HCT116 (cell line): ENCODE measurements at regions not wholly inside any gene's neighbourhood (a gene's known extent, or its start where the extent isn't known, plus 50 kb on each side); places are given as distances from the start of the nearest gene placed in this dataset.

Source experiments
- ATAC-seq: fragments of 200-7000 bp; cut with Tn5 transposase; 2 replicates; pipeline ENCODE4 v1.9.1; 2020; ENCODE audit warnings: mild to moderate bottlenecking, moderate library complexity
- BruUV-seq: library from RNA; stranded (reverse); fragments of 400-500 nt; replicated peaks from 2 replicates; lab custom pipeline; 2021; lab: Mats Ljungman, UMichigan
- CTCF ChIA-PET: fragments of 300-600 bp; sonication (Branson Sonifier 250); formaldehyde crosslinking; loops from one replicate; lab custom pipeline; 2021; ENCODE audit warnings: antibody characterized with exemption; lab: Charles Lee
- POLR2A ChIA-PET: fragments of 300-600, 350-600 bp; sonication (Branson Sonifier 250); formaldehyde crosslinking; loops from one replicate; lab custom pipeline; 2021; ENCODE audit warnings: antibody characterized with exemption; lab: Charles Lee
- RAD21 ChIA-PET, 2 experiments: fragments of 300-600 bp; sonication (Branson Sonifier 250); formaldehyde crosslinking; loops; one replicate each; lab custom pipeline; 2023; ENCODE audit warnings: low total read pairs in 2 of 2; ENCODE audit not compliant: uncharacterized antibody in 2 of 2, unreplicated experiment in 2 of 2, low non-redundant PET in 1 of 2; lab: Charles Lee
- DNase-seq: peaks from one replicate; pipeline ENCODE4 v3.0.0-alpha.2; 2010; ENCODE audit warnings: low read depth, low spot score
- H2AFZ ChIP-seq: fragments of 200-600 bp; shearing (Covaris generic), sonication (generic); 2 replicates; pipeline ENCODE4 v1.6.1; 2017; ENCODE audit warnings: low read depth, mixed run types, mixed read lengths, antibody characterized with exemption, low read length; ENCODE audit not compliant: poor library complexity, severe bottlenecking
- H3K27ac ChIP-seq: 2 replicates; pipeline ENCODE4 v1.5.1; 2012; ENCODE audit warnings: low read depth, low read length
- H3K27me3 ChIP-seq: fragments of 200-600 bp; sonication (generic); 2 replicates; pipeline ENCODE4 v1.6.1; 2016; ENCODE audit warnings: mixed run types, low read length, mixed read lengths; ENCODE audit not compliant: insufficient read depth
- H3K36me3 ChIP-seq, 2 experiments: fragments of 200-500 bp in 1 of 2; fragments of 200-600 bp in 1 of 2; sonication (Bioruptor generic) in 1 of 2; sonication (generic) in 1 of 2; 2 replicates each; pipeline versions ENCODE4 v1.5.1 to v1.6.1; 2014 to 2016; ENCODE audit warnings: low read length in 2 of 2, inconsistent platforms in 1 of 2, mixed read lengths in 1 of 2, mixed run types in 1 of 2; ENCODE audit not compliant: insufficient read depth in 2 of 2, control insufficient read depth in 1 of 2
- H3K4me1 ChIP-seq, 2 experiments: fragments of 200-600 bp in 1 of 2; sonication (generic) in 1 of 2; 2 replicates each; pipeline versions ENCODE4 v1.5.1 to v1.6.1; 2012 to 2017; ENCODE audit warnings: low read length in 2 of 2, inconsistent platforms in 1 of 2, mild to moderate bottlenecking in 1 of 2, mixed read lengths in 1 of 2, mixed run types in 1 of 2, moderate library complexity in 1 of 2; ENCODE audit not compliant: insufficient read depth in 2 of 2, control insufficient read depth in 1 of 2
- H3K4me2 ChIP-seq: fragments of 200-600 bp; sonication (generic); 2 replicates; pipeline ENCODE4 v1.6.1; 2017; ENCODE audit warnings: mixed run types, low read length, mixed read lengths
- H3K4me3 ChIP-seq, 2 experiments: fragments of 200-600 bp in 1 of 2; sonication (generic) in 1 of 2; replicated peaks in 1 of 2; 2 replicates each; pipeline ENCODE4 v1.5.1; 2011 to 2016; ENCODE audit warnings: low read length in 2 of 2, control low read depth in 1 of 2, low read depth in 1 of 2, mild to moderate bottlenecking in 1 of 2, mixed read lengths in 1 of 2, mixed run types in 1 of 2
- H3K79me2 ChIP-seq: fragments of 200-600 bp; sonication (generic); 2 replicates; pipeline ENCODE4 v1.6.1; 2017; ENCODE audit warnings: mild to moderate bottlenecking, mixed run types, low read length, moderate library complexity, mixed read lengths; ENCODE audit not compliant: insufficient read depth
- H3K9ac ChIP-seq: fragments of 200-600 bp; sonication (generic); 2 replicates; pipeline ENCODE4 v1.6.1; 2016; ENCODE audit warnings: low read length, mixed read lengths
- H3K9me2 ChIP-seq: fragments of 200-600 bp; sonication (generic), shearing (Covaris generic); 2 replicates; pipeline ENCODE4 v1.6.1; 2017; ENCODE audit warnings: mixed run types, mild to moderate bottlenecking, moderate library complexity; ENCODE audit not compliant: insufficient read depth
- H3K9me3 ChIP-seq, 2 experiments: fragments of 200-500 bp in 1 of 2; fragments of 200-600 bp in 1 of 2; sonication (Bioruptor generic) in 1 of 2; sonication (generic) in 1 of 2; 2 replicates each; pipeline ENCODE4 v1.6.1; 2014 to 2017; ENCODE audit warnings: low read length in 2 of 2, mixed read lengths in 2 of 2, inconsistent platforms in 1 of 2, low read depth in 1 of 2, mild to moderate bottlenecking in 1 of 2, mixed run types in 1 of 2, moderate library complexity in 1 of 2; ENCODE audit not compliant: control insufficient read depth in 1 of 2, insufficient read depth in 1 of 2
- H4K20me1 ChIP-seq: fragments of 200-600 bp; sonication (generic), shearing (Covaris generic); 2 replicates; pipeline ENCODE4 v1.6.1; 2017; ENCODE audit warnings: mixed run types, mild to moderate bottlenecking, moderate library complexity; ENCODE audit not compliant: insufficient read depth
- CBX3 ChIP-seq: IDR thresholded peaks from 2 replicates; pipeline ENCODE4 v1.6.1; 2012; ENCODE audit warnings: low read depth
- CEBPB ChIP-seq: IDR thresholded peaks from 2 replicates; pipeline ENCODE4 v1.6.1; 2012; ENCODE audit warnings: low read depth
- POLR2A ChIP-seq: IDR thresholded peaks from 2 replicates; pipeline ENCODE4 v1.7.0; 2011; ENCODE audit warnings: borderline replicate concordance; ENCODE audit not compliant: insufficient read depth, insufficient read length; ENCODE audit errors: extremely low read depth
- RAD21 ChIP-seq: IDR thresholded peaks from 2 replicates; pipeline ENCODE4 v1.6.1; 2012; ENCODE audit warnings: low read depth, mild to moderate bottlenecking
- SP1 ChIP-seq: IDR thresholded peaks from 2 replicates; pipeline ENCODE4 v1.6.1; 2012; ENCODE audit warnings: low read depth
- TCF7L2 ChIP-seq: IDR thresholded peaks from 2 replicates; pipeline ENCODE4 v1.7.0; 2011; ENCODE audit warnings: borderline replicate concordance, inconsistent platforms; ENCODE audit not compliant: insufficient read depth, insufficient read length; ENCODE audit errors: extremely low read depth
- intact Hi-C: fragments of 100-400 bp; cut with micrococcal nuclease; formaldehyde crosslinking; loops from 2 replicates; pipeline ENCODE4 v1.10.0; 2022
- TF ChIP-seq, protein P1 (sequence below): IDR thresholded peaks from 2 replicates; pipeline ENCODE4 v1.6.1; 2012
- TF ChIP-seq, protein P2 (sequence below), 3 experiments: fragments of 200-600 bp in 1 of 3; sonication (generic) in 1 of 3; IDR thresholded peaks in 2 of 3; conservative IDR thresholded peaks in 1 of 3; 2 replicates each; pipeline ENCODE4 v1.5.1; 2012 to 2017; ENCODE audit warnings: low read depth in 2 of 3, low read length in 2 of 3, antibody characterized with exemption in 1 of 3, borderline replicate concordance in 1 of 3, control low read depth in 1 of 3, mild to moderate bottlenecking in 1 of 3, mixed read lengths in 1 of 3, mixed run types in 1 of 3, moderate library complexity in 1 of 3; ENCODE audit not compliant: insufficient read depth in 1 of 3
- TF ChIP-seq, protein P3 (sequence below): IDR thresholded peaks from 2 replicates; pipeline ENCODE4 v1.6.1; 2012; ENCODE audit warnings: low read depth

DNA sequence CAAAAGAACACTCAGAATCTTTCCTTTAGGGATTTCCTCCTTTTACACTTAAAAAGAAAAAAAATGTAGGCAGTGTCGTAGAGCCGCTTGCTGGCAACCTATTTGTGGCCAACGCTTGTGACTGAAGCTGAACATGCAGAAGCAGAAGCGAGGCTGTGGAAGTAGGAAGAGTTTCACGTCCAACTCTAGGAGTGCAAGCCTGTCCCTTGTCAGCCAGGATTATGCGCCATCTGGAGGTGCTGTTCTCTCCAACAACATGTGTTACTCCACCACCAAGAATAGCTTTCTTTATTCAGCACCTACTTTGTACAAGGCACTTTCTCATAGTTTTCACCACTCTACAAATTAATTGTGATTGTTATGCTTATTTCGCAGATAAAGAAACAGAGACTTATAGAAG, 223.2 kb upstream of the LMCD1 start:
- Histone ChIP-seq H3K27me3 (no peaks in the 10 kb centered on the region; the same call in 1 of the 2 replicates), H3K9ac (no peak overlapping the region), H3K4me3 (no peak overlapping the region), H2AFZ (no peak overlapping the region), H3K4me1 (no peaks in the 10 kb centered on the region), H3K36me3 (no peaks in the 10 kb centered on the region), H3K9me2 (no peaks in the 10 kb centered on the region), H4K20me1 (no peaks in the 10 kb centered on the region), H3K9me3 (no peaks in the 10 kb centered on the region), H3K79me2 (no peaks in the 10 kb centered on the region), H3K4me2 (no peak overlapping the region), H3K27ac (no peak overlapping the region)
- peak; percentile 63; the same call in 1 of the 2 replicates for ATAC-seq
- ChIA-PET CTCF (interaction anchor here (1.0 kb wide), 1 partner anchor 23 kb away, joined by 5 read pairs; no protein-coding TSS in a partner anchor), POLR2A (no interaction called here), RAD21 (interaction anchor here in 1 of 2 experiments (0.8 kb wide), 1 partner anchor 39 kb away, joined by 3 read pairs; no protein-coding TSS in a partner anchor)
- intact Hi-C loops, result no loop called here
- no TSS peak for BruUV-seq
- DNase-seq, result peak; percentile 7
- TF ChIP-seq, protein P1, sequence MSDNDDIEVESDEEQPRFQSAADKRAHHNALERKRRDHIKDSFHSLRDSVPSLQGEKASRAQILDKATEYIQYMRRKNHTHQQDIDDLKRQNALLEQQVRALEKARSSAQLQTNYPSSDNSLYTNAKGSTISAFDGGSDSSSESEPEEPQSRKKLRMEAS, result no peak
- TF ChIP-seq SP1 (no peak), CBX3 (no peak), TCF7L2 (no peak)
- TF ChIP-seq, protein P2, sequence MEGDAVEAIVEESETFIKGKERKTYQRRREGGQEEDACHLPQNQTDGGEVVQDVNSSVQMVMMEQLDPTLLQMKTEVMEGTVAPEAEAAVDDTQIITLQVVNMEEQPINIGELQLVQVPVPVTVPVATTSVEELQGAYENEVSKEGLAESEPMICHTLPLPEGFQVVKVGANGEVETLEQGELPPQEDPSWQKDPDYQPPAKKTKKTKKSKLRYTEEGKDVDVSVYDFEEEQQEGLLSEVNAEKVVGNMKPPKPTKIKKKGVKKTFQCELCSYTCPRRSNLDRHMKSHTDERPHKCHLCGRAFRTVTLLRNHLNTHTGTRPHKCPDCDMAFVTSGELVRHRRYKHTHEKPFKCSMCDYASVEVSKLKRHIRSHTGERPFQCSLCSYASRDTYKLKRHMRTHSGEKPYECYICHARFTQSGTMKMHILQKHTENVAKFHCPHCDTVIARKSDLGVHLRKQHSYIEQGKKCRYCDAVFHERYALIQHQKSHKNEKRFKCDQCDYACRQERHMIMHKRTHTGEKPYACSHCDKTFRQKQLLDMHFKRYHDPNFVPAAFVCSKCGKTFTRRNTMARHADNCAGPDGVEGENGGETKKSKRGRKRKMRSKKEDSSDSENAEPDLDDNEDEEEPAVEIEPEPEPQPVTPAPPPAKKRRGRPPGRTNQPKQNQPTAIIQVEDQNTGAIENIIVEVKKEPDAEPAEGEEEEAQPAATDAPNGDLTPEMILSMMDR (IDR thresholded peaks at IDR 0.05 in 2 of 3, conservative IDR thresholded peaks at IDR 0.05 in 1 of 3; ENCODE audit: borderline replicate concordance in 1 of 3, insufficient read depth in 1 of 3, low read depth in 2 of 3, low read length in 2 of 3), result peak in 1 of 3 experiments; percentile 19; a peak in 1 of 6 replicates

DNA sequence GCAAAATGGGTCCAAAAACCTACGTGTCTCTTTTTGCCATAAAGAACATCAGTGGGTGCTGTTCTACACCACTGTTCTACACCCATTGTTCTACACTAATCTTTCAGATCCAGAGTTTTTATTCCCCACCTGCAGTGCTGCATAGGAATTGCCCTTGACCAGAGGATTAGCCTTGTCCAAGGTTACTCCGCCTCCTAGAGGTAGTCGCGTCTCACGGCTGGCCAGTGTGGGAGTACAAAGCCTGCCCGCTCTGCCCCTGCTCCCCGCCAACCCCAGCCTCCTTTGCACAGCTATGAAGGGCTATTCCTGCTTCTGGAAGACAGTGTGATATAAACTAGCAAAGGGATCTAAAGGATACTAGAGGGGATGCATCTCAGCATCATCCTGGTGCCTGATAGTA, 222.1 kb upstream of the LMCD1 start:
- DNase-seq, result no peak
- 0 out of 2 replicates have a peak, but pooled peaks have one; percentile 36 for ATAC-seq
- Histone ChIP-seq H3K27me3 (no peaks in the 10 kb centered on the region; the same call in 1 of the 2 replicates), H3K4me1 (no peaks in the 10 kb centered on the region), H3K9me3 (no peaks in the 10 kb centered on the region), H3K9me2 (no peaks in the 10 kb centered on the region), H3K79me2 (no peaks in the 10 kb centered on the region)
- intact Hi-C loops, result no loop called here
- TF ChIP-seq POLR2A (no peak), RAD21 (0 out of 2 replicates have a peak, but pooled peaks have one; percentile 12), CEBPB (no peak)
- TF ChIP-seq, protein P3, sequence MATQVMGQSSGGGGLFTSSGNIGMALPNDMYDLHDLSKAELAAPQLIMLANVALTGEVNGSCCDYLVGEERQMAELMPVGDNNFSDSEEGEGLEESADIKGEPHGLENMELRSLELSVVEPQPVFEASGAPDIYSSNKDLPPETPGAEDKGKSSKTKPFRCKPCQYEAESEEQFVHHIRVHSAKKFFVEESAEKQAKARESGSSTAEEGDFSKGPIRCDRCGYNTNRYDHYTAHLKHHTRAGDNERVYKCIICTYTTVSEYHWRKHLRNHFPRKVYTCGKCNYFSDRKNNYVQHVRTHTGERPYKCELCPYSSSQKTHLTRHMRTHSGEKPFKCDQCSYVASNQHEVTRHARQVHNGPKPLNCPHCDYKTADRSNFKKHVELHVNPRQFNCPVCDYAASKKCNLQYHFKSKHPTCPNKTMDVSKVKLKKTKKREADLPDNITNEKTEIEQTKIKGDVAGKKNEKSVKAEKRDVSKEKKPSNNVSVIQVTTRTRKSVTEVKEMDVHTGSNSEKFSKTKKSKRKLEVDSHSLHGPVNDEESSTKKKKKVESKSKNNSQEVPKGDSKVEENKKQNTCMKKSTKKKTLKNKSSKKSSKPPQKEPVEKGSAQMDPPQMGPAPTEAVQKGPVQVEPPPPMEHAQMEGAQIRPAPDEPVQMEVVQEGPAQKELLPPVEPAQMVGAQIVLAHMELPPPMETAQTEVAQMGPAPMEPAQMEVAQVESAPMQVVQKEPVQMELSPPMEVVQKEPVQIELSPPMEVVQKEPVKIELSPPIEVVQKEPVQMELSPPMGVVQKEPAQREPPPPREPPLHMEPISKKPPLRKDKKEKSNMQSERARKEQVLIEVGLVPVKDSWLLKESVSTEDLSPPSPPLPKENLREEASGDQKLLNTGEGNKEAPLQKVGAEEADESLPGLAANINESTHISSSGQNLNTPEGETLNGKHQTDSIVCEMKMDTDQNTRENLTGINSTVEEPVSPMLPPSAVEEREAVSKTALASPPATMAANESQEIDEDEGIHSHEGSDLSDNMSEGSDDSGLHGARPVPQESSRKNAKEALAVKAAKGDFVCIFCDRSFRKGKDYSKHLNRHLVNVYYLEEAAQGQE, result no peak
- TF ChIP-seq, all 23 proteins: peak for 1
- no TSS peak for BruUV-seq
- POLR2A ChIA-PET, result no interaction called here
- Histone ChIP-seq H4K20me1 (no peaks in the 10 kb centered on the region), H3K27ac (no peak overlapping the region), H3K4me3 (no peak overlapping the region), H2AFZ (no peak overlapping the region), H3K36me3 (no peaks in the 10 kb centered on the region), H3K4me2 (no peak overlapping the region), H3K9ac (no peak overlapping the region)
- RAD21 ChIA-PET, result no interaction called here
- CTCF ChIA-PET, result no interaction called here
